ENCODE measurements at regions not wholly inside any gene's neighbourhood (a gene's known extent, or its start where the extent isn't known, plus 50 kb on each side); places are given as distances from the start of the nearest gene placed in this dataset.

DNA sequence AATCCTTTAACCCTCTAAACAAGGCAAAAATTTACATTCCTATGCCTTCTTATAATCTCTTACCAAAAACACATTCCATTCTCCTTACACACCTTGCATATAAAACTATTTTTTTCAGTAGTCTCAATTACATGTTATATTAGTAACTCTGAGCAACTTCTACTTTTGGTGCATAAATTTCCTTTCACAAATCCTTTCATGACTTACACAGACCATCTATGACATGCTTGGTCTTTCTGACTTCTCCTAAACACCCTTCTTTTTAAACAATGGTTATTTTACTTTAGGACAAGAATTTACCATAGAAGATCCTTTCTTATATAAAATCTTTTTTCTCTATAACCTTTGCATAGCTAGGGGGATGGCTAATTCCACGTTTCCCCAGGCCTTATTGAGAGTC, 208.0 kb upstream of the ARRDC3 start:
- no peak for TF ChIP-seq POLR2A (IDR thresholded peaks at IDR 0.05; ENCODE audit: extremely low read depth, insufficient read length)
- TF ChIP-seq CTCF (IDR thresholded peaks at IDR 0.05; ENCODE audit: low read depth, low read length): no peak
- TF ChIP-seq MAX (IDR thresholded peaks at IDR 0.05; ENCODE audit: low read depth, low read length): no peak

All from NB4 (cell line).